NCI-H1417 treated with DMSO at 0.1 percent for 48 hours (cell line): ENCODE measurements at regions not wholly inside any gene's neighbourhood (a gene's known extent, or its start where the extent isn't known, plus 50 kb on each side); places are given as distances from the start of the nearest gene placed in this dataset.

ENCODE experiments used
- DNase-seq: peaks from one replicate; lab custom pipeline; 2025; lab: John Stamatoyannopoulos, UW

DNA sequence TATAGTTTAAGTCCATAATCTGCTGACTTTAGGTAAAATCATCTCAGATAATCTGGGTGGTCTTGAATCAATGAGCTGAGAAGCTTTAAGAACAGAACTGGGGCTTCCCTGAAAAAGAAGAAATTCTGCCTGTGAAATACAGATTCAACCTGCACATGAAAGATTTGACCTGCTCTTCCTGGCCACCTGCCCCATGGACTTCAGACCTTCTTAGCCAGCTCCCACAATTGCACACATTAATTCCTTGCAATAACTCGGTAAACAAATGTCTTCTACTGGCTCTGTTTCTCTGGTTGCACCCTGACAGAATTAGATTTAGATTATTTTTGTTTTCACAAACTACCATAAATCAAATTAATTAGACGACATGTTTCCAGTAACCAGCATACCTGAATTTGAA lies 2117.9 kb upstream of the C9orf72 start:
- DNase-seq: no peak

DNA sequence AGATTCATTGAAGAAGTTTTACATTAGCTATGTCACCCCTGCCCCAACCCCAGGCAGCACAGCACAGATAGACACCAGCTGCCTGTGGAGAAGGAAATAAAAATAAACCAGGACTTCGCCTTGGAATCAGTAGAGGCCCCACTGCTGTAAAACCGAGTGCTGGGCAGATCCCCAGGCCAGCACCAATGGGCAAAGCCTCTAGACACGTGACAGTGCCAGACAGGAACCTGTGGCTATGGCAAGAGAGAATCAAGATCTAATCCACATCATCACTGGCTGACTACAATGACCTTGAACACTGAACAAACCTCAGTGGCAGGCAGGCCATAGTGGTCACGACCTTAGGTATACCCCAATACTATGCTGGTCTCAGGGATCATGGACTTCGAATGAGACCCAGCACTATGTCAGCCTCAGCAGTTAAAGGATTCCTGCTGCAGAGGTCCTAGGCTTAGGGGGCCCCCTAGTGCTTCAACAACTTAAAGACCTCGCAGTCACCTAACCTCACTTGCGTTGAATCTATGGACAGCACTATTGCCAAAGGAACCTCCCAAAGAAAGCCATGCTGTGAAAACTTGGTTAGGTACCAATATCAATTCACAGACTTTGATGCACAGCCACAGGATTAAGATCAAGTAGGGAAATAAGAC lies 2118.6 kb upstream of the C9orf72 start:
- no peak for DNase-seq

DNA sequence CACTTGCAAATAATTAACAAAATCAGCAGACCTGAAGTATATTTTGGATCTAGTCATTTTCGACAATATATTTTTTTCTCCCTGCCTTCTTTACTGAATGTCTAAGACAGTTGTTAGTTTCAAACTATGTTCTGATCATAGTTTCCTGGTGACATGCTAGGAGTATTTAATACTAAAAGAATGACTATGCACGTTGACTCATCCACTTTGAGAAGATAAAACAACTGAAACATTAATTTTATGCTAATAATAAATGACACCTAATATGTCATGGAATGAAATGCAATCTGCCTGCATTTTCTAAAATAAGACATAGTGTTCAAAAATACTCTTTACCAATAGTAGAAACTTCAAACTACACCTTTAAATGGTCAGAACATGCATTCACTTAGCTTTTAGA lies 2123.7 kb upstream of the C9orf72 start:
- no peak for DNase-seq

GRCh38 chr9:29701559-29701958 lies 2128.3 kb upstream of the C9orf72 start:
- DNase-seq: no peak

DNA sequence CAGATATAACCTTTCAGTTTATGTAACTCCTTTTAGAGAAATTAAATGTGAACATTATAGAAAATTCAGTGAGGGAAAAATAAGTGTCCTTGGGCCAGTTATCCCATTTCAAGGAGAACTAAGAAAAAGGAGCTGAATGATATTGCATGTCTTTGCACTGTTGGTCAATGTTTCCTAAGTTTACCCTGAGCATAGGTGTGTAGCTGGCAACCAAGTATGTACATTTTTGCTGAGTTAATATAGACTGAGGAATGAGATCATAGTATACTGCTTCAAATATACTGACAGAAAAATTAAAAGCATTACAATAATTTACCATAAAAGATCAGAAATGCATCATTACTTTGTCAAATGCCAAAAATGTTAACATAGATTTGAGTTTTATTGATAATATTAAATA lies 2128.7 kb upstream of the C9orf72 start:
- DNase-seq: no peak

- DNase-seq: no peak
Measured at GRCh38 chr9:29714860-29715259, 2141.6 kb upstream of the C9orf72 start.

- no peak for DNase-seq
Measured at GRCh38 chr9:29717631-29718030, 2144.3 kb upstream of the C9orf72 start.

DNA sequence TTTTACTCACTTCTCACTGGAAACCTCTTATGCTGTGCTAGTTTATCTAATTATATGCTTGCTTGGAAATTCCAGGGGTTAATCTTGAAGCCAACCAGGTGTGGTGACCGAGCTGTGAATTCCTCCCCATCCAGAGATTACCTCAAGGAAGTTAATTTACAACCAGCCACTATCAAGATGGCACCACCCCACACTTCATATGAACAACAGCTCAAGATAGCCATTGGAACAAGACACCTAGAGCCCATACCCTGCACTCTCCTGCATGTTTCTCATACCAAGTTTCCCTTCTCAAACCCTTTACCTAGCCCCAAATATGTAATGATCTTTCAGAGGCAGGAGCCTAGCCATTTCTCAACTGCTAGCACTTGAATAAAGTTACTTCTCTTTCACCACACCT lies 2156.9 kb upstream of the C9orf72 start:
- DNase-seq: no peak

DNA sequence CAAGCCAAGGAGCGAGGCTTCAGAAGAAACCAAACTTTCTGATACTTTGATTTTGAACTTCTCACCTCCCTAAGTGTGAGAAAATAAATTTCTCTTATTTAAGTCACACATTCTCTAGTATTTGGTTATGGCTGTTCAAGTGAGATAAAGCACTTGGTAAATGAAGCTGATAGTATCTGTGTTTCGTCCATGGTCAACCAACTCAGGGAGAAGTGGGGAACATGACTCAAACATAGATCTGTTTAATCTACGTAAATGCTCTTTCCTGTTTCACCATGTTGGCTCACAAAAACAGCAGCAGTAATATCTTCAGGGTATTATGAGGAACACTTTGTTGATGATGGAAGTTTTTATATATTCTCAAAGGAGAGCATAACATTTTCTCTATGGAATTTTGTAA lies 2167.2 kb upstream of the C9orf72 start:
- no peak for DNase-seq

- no peak for DNase-seq
Measured at GRCh38 chr9:29741169-29741568, 2167.9 kb upstream of the C9orf72 start.

DNA sequence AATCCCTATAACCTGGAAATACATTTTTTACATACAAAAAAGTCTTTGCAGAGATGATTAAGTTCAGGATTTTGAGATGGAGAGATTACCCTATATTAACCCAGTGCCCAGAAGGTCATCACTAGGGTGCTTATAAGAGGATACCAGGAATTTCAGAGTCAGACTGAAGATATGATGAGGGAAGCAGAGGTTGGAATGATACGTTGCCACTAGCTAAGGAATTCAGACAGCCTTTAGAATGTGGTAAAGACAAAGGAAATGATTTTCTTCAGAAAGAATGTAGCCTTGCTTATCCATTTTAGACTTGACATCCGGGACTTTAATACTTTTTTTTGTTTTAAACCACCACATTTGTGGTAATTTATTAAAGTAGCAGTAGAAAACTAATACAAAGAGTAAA lies 2176.8 kb upstream of the C9orf72 start:
- DNase-seq: no peak

GRCh38 chr9:29751226-29751625 lies 2177.9 kb upstream of the C9orf72 start:
- no peak for DNase-seq

DNA sequence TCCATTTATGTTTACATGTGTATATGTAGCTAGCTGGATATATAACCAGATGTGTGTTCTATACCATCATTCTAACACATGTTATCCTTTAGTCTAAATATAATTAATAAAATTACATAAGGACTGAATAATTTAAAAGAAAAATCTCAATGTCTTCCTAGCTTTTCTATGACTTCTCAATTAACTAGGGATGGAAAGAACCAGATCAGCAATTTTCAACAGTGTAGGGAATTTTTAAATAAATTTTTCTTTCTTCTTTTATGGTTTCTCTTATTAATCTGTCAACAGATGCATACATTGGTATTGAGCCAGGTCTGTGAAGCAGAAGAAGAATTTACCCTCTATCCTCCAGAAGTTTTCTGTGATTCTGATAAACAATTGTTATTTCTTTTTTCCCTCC lies 2180.4 kb upstream of the C9orf72 start:
- DNase-seq: no peak

GRCh38 chr9:29769019-29769418 lies 2195.7 kb upstream of the C9orf72 start:
- no peak for DNase-seq

GRCh38 chr9:29773676-29774075 lies 2200.4 kb upstream of the C9orf72 start:
- DNase-seq: no peak

- no peak for DNase-seq
Measured at GRCh38 chr9:29775491-29775890, 2202.2 kb upstream of the C9orf72 start.

DNA sequence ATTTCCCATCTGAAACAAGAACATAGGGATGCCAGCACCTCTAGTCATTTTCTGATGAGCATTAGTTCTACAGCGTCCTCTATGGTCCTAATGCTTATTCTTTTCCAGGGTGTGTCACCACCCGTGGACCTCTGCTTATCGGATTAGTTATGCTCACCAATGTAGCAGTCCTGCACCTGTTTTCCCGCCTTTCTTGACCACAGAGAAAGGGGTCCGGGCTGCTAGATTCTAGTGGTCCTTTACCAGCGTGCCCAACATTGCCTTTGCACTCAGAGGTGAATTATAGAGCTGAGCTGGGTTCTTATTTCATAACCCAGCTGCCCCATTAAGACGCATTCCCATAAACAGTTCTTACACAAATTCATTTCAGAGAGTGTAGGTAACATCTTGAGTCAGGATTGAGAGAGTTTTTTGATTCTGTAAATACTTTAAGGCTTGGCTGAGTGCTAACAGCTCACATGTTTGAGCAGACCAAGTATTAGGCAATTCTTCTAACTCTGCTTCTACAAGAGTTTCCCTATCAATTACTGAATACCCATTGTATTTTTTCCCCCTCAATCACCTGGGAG lies 2205.1 kb upstream of the C9orf72 start:
- DNase-seq: no peak

DNA sequence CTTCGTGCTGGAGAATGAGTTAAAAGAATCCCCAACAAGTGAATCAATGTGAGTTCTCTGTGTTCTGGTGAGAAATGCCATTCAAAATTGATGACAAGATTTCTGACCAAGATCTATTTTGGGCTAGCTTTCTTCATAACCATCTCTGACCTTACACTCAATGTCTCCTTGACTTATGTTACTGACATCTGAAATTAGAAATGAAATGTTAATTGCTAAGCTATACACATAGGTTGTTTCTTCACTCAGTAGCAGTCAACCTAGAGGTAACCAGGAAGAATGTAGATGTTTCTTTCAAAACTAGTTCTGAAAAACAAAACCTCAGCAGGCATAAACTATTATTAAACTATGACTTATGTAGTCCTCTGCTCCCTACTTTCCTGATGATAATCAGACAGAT lies 2220.7 kb upstream of the C9orf72 start:
- DNase-seq: no peak

- no peak for DNase-seq
Measured at GRCh38 chr9:29796291-29796952, 2223.1 kb upstream of the C9orf72 start.

DNA sequence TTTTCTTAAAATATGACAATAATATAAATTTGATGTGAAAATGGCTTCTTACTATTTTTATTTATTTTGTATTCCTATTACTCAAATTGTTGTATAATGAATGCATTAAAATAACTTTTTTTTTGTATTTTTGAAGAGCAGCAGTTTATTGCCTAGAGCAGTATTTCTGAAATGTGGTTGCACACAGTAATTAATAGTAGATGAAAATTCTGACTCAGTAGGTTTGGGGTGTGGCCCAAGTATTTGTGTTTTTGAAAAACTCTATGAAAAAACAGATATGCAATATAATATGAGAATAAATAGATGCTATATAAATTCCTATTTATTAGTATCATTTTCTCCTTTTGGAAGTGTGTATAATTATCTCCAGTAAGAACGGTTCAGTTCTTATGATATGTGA lies 2225.3 kb upstream of the C9orf72 start:
- no peak for DNase-seq

DNA sequence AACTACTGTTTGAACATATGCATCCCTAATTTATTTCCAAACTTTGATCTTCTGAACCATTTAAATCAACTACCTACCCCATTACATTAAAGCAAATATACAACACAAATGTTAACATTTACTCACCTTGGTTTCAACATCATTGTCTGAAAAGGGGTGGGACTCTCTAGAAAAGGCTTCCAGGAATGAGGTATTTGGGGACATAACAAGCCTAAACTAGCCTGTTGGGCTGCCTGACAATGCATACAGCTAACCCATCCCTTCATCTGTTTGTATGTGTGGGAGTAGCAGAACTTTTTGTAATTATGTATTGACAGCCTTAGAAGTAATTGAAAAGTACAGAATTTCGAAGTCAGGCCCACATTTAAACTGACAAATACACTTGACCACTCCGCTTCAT lies 2225.9 kb upstream of the C9orf72 start:
- no peak for DNase-seq

GRCh38 chr9:29800821-29801220 lies 2227.5 kb upstream of the C9orf72 start:
- no peak for DNase-seq

DNA sequence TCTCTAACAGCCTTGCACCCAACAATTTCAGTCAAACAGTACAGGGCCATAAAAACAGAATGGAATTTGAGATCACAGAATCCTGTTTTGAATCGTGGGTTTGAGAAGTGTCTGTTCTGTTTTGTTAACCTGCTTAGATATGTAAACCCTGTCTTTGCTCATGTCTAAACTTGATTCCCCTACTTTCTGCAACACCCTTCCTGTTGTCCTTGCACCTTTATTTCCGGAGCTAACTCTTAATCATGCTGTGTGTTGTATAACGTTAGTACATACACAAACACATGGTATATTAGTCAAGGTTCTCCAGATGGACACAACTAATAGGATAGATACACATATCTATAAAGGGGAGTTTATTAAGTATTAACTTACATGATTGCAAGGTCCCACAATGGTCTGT lies 2229.2 kb upstream of the C9orf72 start:
- no peak for DNase-seq
